ENCODE measurements at regions not wholly inside any gene's neighbourhood (a gene's known extent, or its start where the extent isn't known, plus 50 kb on each side); places are given as distances from the start of the nearest gene placed in this dataset.

DNA sequence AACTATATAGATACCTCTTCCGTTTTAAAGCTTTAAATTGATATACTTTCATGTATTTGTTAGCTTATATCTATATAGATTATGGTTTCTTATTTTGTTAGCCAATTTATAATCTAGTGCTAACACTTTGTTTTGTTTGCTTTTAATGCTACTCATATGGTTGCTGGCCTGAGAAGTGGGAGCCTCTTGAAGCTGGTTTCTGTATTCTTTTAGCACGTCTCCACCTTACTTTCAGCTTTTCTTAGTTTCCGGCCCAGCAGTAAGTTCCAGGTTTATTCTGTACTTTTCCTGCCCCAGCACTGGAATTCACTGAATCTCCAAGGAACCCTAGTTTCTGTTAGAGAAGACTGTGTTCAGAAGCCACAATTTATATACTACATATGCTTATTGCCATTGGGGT lies 458.9 kb downstream of the PRR16 start:
- CTCF ChIA-PET = no interaction called here
- no peak for FAIRE-seq
- POLR2A ChIA-PET = no interaction called here
- 76% methylated on average over 3 of the region's 3 CpGs for WGBS (ENCODE audit: missing lambda C conversion rate)
- Histone ChIP-seq H3K9me3 (no peaks in the 10 kb centered on the region), H3K4me2 (no peak overlapping the region), H3K4me3 (no peak overlapping the region), H3K4me1 (no peaks in the 10 kb centered on the region), H3K27ac (no peak overlapping the region)
- no peak for TF ChIP-seq RARB (CRISPR knock-in tag; IDR thresholded peaks at IDR 0.05)
- TF ChIP-seq FOXS1 (CRISPR knock-in tag; IDR thresholded peaks at IDR 0.05) = no peak
- ATAC-seq = no peak
- no peak for DNase-seq (ENCODE audit: low read depth in 1 of 2, low spot score in 1 of 2)

- no peak overlapping the region for H3K27ac ChIP-seq
- no peaks in the 10 kb centered on the region for H3K9me3 ChIP-seq
- CTCF ChIA-PET = no interaction called here
- no peak overlapping the region for H3K4me2 ChIP-seq
- TF ChIP-seq TP53 (CRISPR knock-in tag; IDR thresholded peaks at IDR 0.05) (no peak), HOXB5 (CRISPR knock-in tag; IDR thresholded peaks at IDR 0.05) (no peak), HEYL (CRISPR knock-in tag; IDR thresholded peaks at IDR 0.05) (no peak), MYC (IDR thresholded peaks at IDR 0.05; ENCODE audit: borderline replicate concordance, low read length) (no peak), CHD4 (IDR thresholded peaks at IDR 0.05; ENCODE audit: borderline replicate concordance) (no peak), CEBPB (IDR thresholded peaks at IDR 0.05) (no peak), HOXA7 (CRISPR knock-in tag; IDR thresholded peaks at IDR 0.05) (no peak), KDM5A (IDR thresholded peaks at IDR 0.05) (no peak), EHF (CRISPR knock-in tag; IDR thresholded peaks at IDR 0.05) (no peak), ZSCAN20 (CRISPR knock-in tag; IDR thresholded peaks at IDR 0.05) (no peak), TFCP2L1 (CRISPR knock-in tag; IDR thresholded peaks at IDR 0.05) (no peak), FOSB (CRISPR knock-in tag; IDR thresholded peaks at IDR 0.05) (no peak), EP300 (IDR thresholded peaks at IDR 0.05) (no peak)
- TF ChIP-seq, protein P1, sequence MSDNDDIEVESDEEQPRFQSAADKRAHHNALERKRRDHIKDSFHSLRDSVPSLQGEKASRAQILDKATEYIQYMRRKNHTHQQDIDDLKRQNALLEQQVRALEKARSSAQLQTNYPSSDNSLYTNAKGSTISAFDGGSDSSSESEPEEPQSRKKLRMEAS (IDR thresholded peaks at IDR 0.05) = no peak
- TF ChIP-seq, protein P2, sequence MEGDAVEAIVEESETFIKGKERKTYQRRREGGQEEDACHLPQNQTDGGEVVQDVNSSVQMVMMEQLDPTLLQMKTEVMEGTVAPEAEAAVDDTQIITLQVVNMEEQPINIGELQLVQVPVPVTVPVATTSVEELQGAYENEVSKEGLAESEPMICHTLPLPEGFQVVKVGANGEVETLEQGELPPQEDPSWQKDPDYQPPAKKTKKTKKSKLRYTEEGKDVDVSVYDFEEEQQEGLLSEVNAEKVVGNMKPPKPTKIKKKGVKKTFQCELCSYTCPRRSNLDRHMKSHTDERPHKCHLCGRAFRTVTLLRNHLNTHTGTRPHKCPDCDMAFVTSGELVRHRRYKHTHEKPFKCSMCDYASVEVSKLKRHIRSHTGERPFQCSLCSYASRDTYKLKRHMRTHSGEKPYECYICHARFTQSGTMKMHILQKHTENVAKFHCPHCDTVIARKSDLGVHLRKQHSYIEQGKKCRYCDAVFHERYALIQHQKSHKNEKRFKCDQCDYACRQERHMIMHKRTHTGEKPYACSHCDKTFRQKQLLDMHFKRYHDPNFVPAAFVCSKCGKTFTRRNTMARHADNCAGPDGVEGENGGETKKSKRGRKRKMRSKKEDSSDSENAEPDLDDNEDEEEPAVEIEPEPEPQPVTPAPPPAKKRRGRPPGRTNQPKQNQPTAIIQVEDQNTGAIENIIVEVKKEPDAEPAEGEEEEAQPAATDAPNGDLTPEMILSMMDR (IDR thresholded peaks at IDR 0.05) = no peak
- H3K4me3 ChIP-seq = no peak overlapping the region
- ATAC-seq (no peak), FAIRE-seq (no peak), DNase-seq (ENCODE audit: low read depth in 1 of 2, low spot score in 1 of 2) (no peak)
- WGBS (ENCODE audit: missing lambda C conversion rate) = 73% methylated on average over 1 of the region's 1 CpG
- no peaks in the 10 kb centered on the region for H3K4me1 ChIP-seq
- POLR2A ChIA-PET = no interaction called here
These were observed 462.4 kb downstream of the PRR16 start for GRCh38 chr5:120926471-120926870.

DNA sequence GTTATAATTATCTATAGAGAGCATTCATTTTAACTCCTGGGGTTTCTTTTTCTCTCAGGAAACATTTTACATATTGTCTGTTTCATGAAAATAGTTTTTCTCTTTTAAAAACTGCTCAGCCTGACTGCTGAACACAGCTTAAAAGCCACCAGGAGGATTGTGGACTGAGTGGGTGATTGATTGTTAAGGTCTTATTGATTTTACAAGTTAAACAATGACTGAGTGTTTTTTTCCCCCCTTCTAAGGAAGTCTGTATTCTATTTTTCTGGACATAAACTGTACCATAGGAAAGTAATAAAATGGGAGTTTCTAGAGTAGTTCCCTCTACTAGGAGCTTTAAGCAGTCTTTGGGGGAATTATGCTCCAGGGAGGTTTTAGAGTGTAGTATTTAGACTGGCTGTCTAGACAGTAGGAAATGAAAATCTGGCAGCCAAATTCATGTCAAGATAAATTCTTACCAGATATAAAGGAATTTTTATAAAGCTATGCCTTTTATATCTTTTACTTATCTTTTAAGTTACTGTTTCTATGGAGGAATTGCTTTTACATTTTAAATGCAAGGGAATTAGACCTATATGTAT lies 463.9 kb downstream of the PRR16 start:
- Histone ChIP-seq H3K9me3 (no peaks in the 10 kb centered on the region), H3K27ac (no peak overlapping the region), H3K4me3 (no peak overlapping the region), H3K4me2 (no peak overlapping the region), H3K4me1 (no peaks in the 10 kb centered on the region)
- no peak for ATAC-seq
- CTCF ChIA-PET = no interaction called here
- TF ChIP-seq RCOR1 (IDR thresholded peaks at IDR 0.05; ENCODE audit: low read depth, low read length) (no peak), MAFK (IDR thresholded peaks at IDR 0.05; ENCODE audit: partially characterized antibody) (no peak), HMGXB4 (CRISPR knock-in tag; IDR thresholded peaks at IDR 0.05; ENCODE audit: borderline replicate concordance) (no peak), RAD21 (conservative IDR thresholded peaks at IDR 0.05 in 1 of 2, IDR thresholded peaks at IDR 0.05 in 1 of 2) (no peak), HEYL (CRISPR knock-in tag; IDR thresholded peaks at IDR 0.05) (no peak), CEBPB (IDR thresholded peaks at IDR 0.05) (no peak), EHMT2 (IDR thresholded peaks at IDR 0.05; ENCODE audit: low read depth) (no peak), ESRRA (IDR thresholded peaks at IDR 0.05; ENCODE audit: borderline replicate concordance, low read length) (no peak)
- DNase-seq (ENCODE audit: low read depth in 1 of 2, low spot score in 1 of 2) = no peak
- POLR2A ChIA-PET = no interaction called here
- FAIRE-seq = no peak
